Fibroblast of lung (primary cell): ENCODE measurements at regions not wholly inside any gene's neighbourhood (a gene's known extent, or its start where the extent isn't known, plus 50 kb on each side); places are given as distances from the start of the nearest gene placed in this dataset.

Experiments
- CTCF ChIP-seq, 2 donors: IDR thresholded peaks in 1 of 2; conservative IDR thresholded peaks in 1 of 2; 1 replicate in 1 of 2; 2 replicates in 1 of 2; pipeline ENCODE4 v1.5.1; 2011 to 2012; ENCODE audit warnings: low read length in 2 of 2, control low read depth in 1 of 2, inconsistent platforms in 1 of 2, low read depth in 1 of 2, mild to moderate bottlenecking in 1 of 2
- EZH2 ChIP-seq: IDR thresholded peaks from 2 replicates; pipeline ENCODE4 v1.5.1; 2012; ENCODE audit warnings: low read length, control low read depth, mild to moderate bottlenecking; ENCODE audit errors: missing control alignments

GRCh38 chr18:38940475-38940862, 1374.9 kb upstream of the CELF4 start:
- no peak for TF ChIP-seq CTCF (conservative IDR thresholded peaks at IDR 0.05 in 1 of 2, IDR thresholded peaks at IDR 0.05 in 1 of 2; ENCODE audit: low read depth in 1 of 2, low read length in 2 of 2)
- TF ChIP-seq EZH2, result no peak
